ENCODE measurements at regions not wholly inside any gene's neighbourhood (a gene's known extent, or its start where the extent isn't known, plus 50 kb on each side); places are given as distances from the start of the nearest gene placed in this dataset.

GRCh38 chr1:98287626-98288025, 366.8 kb upstream of the DPYD start:
- no peak for TF ChIP-seq CTCF (IDR thresholded peaks at IDR 0.05)
- no peak for TF ChIP-seq POLR2A (IDR thresholded peaks at IDR 0.05)
